NB4 (cell line): ENCODE measurements at regions not wholly inside any gene's neighbourhood (a gene's known extent, or its start where the extent isn't known, plus 50 kb on each side); places are given as distances from the start of the nearest gene placed in this dataset.

Source experiments
- CTCF ChIP-seq: IDR thresholded peaks from one replicate; pipeline ENCODE4 v1.5.1; 2012; ENCODE audit warnings: low read depth, low read length
- MYC ChIP-seq: IDR thresholded peaks from 2 replicates; pipeline ENCODE4 v1.6.1; 2011; ENCODE audit warnings: low read depth, low read length
- POLR2A ChIP-seq: IDR thresholded peaks from 2 replicates; pipeline ENCODE4 v1.6.1; 2011; ENCODE audit warnings: mild to moderate bottlenecking; ENCODE audit not compliant: insufficient read length; ENCODE audit errors: extremely low read depth

GRCh38 chr2:37854676-37855282, 70.3 kb upstream of the RMDN2 start:
- no peak for TF ChIP-seq CTCF
- no peak for TF ChIP-seq MYC
- no peak for TF ChIP-seq POLR2A
